ENCODE measurements at regions not wholly inside any gene's neighbourhood (a gene's known extent, or its start where the extent isn't known, plus 50 kb on each side); places are given as distances from the start of the nearest gene placed in this dataset.

DNA sequence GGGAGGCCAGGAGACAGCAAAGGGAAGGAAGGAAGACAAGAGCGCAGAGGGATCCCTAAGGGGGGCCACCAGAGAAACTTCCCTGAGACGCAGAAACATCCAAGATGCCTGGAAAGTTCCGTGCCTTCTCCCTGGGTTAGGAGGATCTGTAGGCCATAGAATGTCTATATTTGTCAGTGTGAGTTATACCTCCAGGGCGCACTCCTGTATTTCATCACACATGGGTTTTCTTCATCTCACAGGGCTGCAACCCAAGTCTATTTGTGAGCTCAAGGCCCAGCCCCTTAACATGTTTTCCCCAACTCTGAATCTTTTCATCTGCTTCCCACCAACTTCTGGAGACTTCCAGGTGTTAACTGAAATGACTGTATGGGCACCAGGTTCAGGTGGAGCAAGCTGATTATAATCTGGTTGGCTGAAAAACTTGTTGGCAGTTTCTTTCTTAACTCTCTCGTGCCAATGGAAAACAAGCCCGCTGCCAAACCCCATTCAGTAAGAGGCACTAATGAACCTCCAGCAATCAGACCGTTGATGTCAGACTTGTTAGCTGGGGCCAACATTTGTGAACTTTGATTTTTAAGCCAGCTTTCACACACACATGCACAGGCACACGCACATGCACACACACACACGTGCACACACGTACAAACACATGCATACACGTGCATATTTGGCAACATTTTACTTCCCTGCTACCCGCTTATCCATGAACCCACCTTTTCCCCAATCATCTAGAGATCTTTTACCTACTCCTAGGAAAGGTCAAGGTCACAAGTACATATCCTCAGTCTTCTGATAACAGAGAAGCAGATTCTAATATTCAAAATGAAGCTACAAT lies 247.5 kb upstream of the GMDS start:
- peaks cover 9% of the 10 kb centered on the region for H3K4me1 ChIP-seq (ENCODE audit: insufficient read depth, insufficient read length)
- no peak overlapping the region for H3K9ac ChIP-seq (ENCODE audit: insufficient read length, low read depth)
- H3K27me3 ChIP-seq (ENCODE audit: insufficient read depth, insufficient read length), result no peaks in the 10 kb centered on the region
- no peaks in the 10 kb centered on the region for H3K36me3 ChIP-seq (ENCODE audit: insufficient read depth, insufficient read length, low read length)
- TF ChIP-seq ZNF274 (IDR thresholded peaks at IDR 0.05; ENCODE audit: low read depth, low read length), result no peak
- TF ChIP-seq SUZ12 (IDR thresholded peaks at IDR 0.05; ENCODE audit: extremely low read depth, insufficient read depth, insufficient read length), result no peak
- no peak for TF ChIP-seq YY1 (IDR thresholded peaks at IDR 0.05; ENCODE audit: insufficient read depth, insufficient read length)
- H3K4me3 ChIP-seq (ENCODE audit: insufficient read length, low read depth), result no peak overlapping the region
- DNase-seq (ENCODE audit: low read depth, low spot score), result no peak
- no peaks in the 10 kb centered on the region for H3K9me3 ChIP-seq (ENCODE audit: insufficient read depth, low read length)

DNA sequence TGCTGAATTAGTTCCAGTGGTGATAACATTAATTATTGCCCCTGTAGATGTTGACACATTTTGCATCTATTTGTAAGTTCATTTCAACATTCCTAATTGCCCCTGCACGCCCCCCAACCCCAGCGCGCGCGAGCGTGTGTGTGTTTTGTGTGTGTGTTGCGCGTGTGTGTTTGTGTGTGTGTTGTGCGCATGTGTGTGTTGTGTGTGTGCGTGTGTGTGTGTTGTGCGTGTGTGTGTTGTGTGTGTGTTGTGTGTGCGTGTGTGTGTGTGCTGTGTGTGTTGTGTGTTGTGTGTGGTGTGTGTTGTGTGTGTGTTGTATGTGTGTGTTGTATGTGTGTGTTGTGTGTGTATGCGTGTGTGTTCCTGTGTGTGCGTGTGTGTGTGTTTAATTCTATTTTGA lies 245.7 kb upstream of the GMDS start:
- H3K27me3 ChIP-seq (ENCODE audit: insufficient read depth, insufficient read length), result no peaks in the 10 kb centered on the region
- H3K9me3 ChIP-seq (ENCODE audit: insufficient read depth, low read length), result no peaks in the 10 kb centered on the region
- no peak overlapping the region for H3K9ac ChIP-seq (ENCODE audit: insufficient read length, low read depth)
- no peak for TF ChIP-seq YY1 (IDR thresholded peaks at IDR 0.05; ENCODE audit: insufficient read depth, insufficient read length)
- TF ChIP-seq SUZ12 (IDR thresholded peaks at IDR 0.05; ENCODE audit: extremely low read depth, insufficient read depth, insufficient read length), result no peak
- TF ChIP-seq ZNF274 (IDR thresholded peaks at IDR 0.05; ENCODE audit: low read depth, low read length), result no peak
- H3K4me1 ChIP-seq (ENCODE audit: insufficient read depth, insufficient read length), result peaks cover 9% of the 10 kb centered on the region
- no peaks in the 10 kb centered on the region for H3K36me3 ChIP-seq (ENCODE audit: insufficient read depth, insufficient read length, low read length)
- H3K4me3 ChIP-seq (ENCODE audit: insufficient read length, low read depth), result no peak overlapping the region
- no peak for DNase-seq (ENCODE audit: low read depth, low spot score)

DNA sequence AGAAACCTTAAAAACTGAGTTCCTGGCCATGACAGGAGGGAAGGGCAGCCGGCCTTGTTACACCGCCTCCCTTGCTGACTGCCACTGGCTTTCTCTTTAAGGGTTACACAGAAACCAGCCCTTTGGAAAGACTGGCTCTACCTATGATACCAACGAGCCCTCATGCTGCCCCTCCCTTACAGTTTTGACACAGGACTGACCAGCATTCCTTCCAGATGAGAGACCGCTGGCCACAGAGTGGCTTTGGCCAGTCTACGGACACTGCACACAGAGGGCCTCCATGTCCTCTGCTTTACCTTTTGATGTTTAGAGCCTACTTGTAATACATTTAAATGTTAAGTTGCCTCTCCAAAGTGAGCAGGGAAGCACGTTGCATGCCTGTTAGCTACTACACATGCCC lies 243.2 kb upstream of the GMDS start:
- H3K4me1 ChIP-seq (ENCODE audit: insufficient read depth, insufficient read length), result peaks cover 9% of the 10 kb centered on the region
- no peak for DNase-seq (ENCODE audit: low read depth, low spot score)
- no peak overlapping the region for H3K9ac ChIP-seq (ENCODE audit: insufficient read length, low read depth)
- TF ChIP-seq YY1 (IDR thresholded peaks at IDR 0.05; ENCODE audit: insufficient read depth, insufficient read length) (no peak), SUZ12 (IDR thresholded peaks at IDR 0.05; ENCODE audit: extremely low read depth, insufficient read depth, insufficient read length) (no peak), ZNF274 (IDR thresholded peaks at IDR 0.05; ENCODE audit: low read depth, low read length) (no peak)
- no peaks in the 10 kb centered on the region for H3K27me3 ChIP-seq (ENCODE audit: insufficient read depth, insufficient read length)
- no peak overlapping the region for H3K4me3 ChIP-seq (ENCODE audit: insufficient read length, low read depth)
- no peaks in the 10 kb centered on the region for H3K36me3 ChIP-seq (ENCODE audit: insufficient read depth, insufficient read length, low read length)
- H3K9me3 ChIP-seq (ENCODE audit: insufficient read depth, low read length), result peaks cover 4% of the 10 kb centered on the region; the same call in 1 of the 2 replicates

DNA sequence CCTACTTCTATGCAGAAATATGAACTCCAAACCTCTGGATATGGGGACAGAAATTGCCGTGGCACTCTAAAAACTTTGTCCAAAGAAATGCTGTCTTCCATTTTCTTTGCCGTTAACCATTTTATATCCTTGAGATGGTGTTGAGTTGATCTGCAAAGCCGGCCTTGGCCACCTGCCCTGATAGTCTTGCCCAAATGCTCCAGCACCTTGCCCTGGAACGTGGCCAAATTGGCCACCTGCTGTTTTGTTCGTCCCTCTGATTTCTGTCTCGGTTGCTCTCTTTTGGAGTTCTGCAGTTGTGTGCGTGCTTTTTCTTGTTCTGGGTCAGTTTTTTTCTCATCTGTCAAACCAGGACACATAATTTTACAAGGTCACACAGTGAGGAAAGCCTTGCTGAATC lies 239.7 kb upstream of the GMDS start:
- Histone ChIP-seq H3K4me1 (ENCODE audit: insufficient read depth, insufficient read length) (peaks cover 3% of the 10 kb centered on the region), H3K36me3 (ENCODE audit: insufficient read depth, insufficient read length, low read length) (no peaks in the 10 kb centered on the region), H3K9ac (ENCODE audit: insufficient read length, low read depth) (no peak overlapping the region), H3K27me3 (ENCODE audit: insufficient read depth, insufficient read length) (no peaks in the 10 kb centered on the region), H3K9me3 (ENCODE audit: insufficient read depth, low read length) (peaks cover 26% of the 10 kb centered on the region), H3K4me3 (ENCODE audit: insufficient read length, low read depth) (no peak overlapping the region)
- no peak for DNase-seq (ENCODE audit: low read depth, low spot score)
- TF ChIP-seq SUZ12 (IDR thresholded peaks at IDR 0.05; ENCODE audit: extremely low read depth, insufficient read depth, insufficient read length) (no peak), YY1 (IDR thresholded peaks at IDR 0.05; ENCODE audit: insufficient read depth, insufficient read length) (no peak), ZNF274 (IDR thresholded peaks at IDR 0.05; ENCODE audit: low read depth, low read length) (no peak)

DNA sequence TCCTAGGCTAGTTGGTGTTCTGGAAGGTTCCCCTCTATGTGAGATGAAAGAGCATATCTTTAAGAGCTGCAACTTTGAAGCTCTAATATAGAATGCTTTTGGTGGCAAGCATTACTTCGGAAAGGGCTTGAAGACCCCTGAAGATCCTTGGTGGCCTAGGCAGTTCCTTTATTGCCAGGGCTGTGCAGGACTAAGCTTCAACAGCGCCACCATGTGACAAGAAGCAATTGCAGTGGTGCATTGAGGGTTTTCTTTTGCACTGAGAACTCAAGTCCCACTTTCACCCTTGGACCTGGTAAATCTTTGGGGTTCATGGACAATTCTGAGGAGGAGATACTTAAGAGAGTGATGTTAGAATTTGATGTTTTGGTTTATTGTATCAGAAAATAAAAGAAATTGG lies 237.4 kb upstream of the GMDS start:
- no peaks in the 10 kb centered on the region for H3K36me3 ChIP-seq (ENCODE audit: insufficient read depth, insufficient read length, low read length)

DNA sequence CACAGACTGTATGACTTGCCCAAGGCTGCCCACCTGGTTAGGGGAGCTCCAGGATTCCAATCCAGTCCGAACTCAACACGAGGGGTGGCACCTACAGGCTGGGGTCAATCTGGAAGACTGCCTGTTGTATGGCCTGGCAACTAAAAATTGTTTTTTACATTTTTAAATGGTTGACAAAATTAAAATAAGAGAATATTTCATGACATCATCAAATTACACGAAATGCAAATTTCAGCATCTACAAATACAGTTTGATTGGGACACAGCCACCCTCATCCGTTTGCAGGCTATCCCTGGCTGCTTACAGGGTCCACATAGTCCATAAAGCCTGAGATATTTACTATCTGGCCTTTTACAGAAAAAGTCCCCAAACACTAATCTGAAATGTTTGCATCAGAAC lies 235.9 kb upstream of the GMDS start:
- no peak for DNase-seq (ENCODE audit: low read depth, low spot score)

More for the DNA sequence above, 237.4 kb upstream of the GMDS start:
- TF ChIP-seq YY1 (IDR thresholded peaks at IDR 0.05; ENCODE audit: insufficient read depth, insufficient read length) (no peak), ZNF274 (IDR thresholded peaks at IDR 0.05; ENCODE audit: low read depth, low read length) (no peak), SUZ12 (IDR thresholded peaks at IDR 0.05; ENCODE audit: extremely low read depth, insufficient read depth, insufficient read length) (no peak)
- Histone ChIP-seq H3K4me3 (ENCODE audit: insufficient read length, low read depth) (no peak overlapping the region), H3K9ac (ENCODE audit: insufficient read length, low read depth) (no peak overlapping the region), H3K27me3 (ENCODE audit: insufficient read depth, insufficient read length) (no peaks in the 10 kb centered on the region), H3K4me1 (ENCODE audit: insufficient read depth, insufficient read length) (no peaks in the 10 kb centered on the region), H3K9me3 (ENCODE audit: insufficient read depth, low read length) (peaks cover 26% of the 10 kb centered on the region)
- DNase-seq (ENCODE audit: low read depth, low spot score), result no peak

DNA sequence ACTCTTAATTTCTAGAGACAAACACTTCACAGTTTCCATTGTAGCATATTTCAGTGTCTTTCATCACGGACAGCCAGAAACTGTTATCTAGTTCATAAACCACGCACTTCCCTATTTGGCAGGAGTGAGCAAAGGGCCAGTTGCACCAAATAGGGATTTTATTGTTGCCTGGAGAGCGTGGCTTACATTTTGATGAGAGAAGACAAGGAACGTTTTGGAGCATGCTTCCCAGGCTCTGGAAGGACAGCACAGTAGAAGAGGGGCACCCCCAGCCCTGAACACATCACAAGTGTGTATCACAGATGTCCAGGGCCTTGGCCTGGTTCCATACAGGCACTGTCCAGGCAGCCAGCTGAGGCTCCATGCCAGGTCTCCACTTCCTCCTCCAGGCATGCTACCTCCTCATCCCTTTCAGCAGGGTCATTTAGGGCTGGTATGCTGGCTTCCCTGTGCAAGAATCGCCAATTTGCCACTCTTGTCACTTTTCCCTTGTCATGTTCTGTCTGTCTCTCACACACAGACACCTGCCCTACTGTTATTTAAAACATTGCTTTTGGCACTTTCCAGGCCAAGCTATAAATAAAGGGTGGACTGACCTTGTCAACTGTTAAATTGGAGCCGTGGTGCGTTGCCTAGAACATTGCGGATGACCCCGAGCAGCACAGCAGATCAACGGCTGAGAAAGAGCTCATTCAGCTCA lies 235.0 kb upstream of the GMDS start:
- no peak for DNase-seq (ENCODE audit: low read depth, low spot score)
- Histone ChIP-seq H3K27me3 (ENCODE audit: insufficient read depth, insufficient read length) (no peaks in the 10 kb centered on the region), H3K9ac (ENCODE audit: insufficient read length, low read depth) (no peak overlapping the region), H3K9me3 (ENCODE audit: insufficient read depth, low read length) (peaks cover 26% of the 10 kb centered on the region), H3K4me3 (ENCODE audit: insufficient read length, low read depth) (no peak overlapping the region), H3K36me3 (ENCODE audit: insufficient read depth, insufficient read length, low read length) (no peaks in the 10 kb centered on the region), H3K4me1 (ENCODE audit: insufficient read depth, insufficient read length) (no peaks in the 10 kb centered on the region)
- no peak for TF ChIP-seq ZNF274 (IDR thresholded peaks at IDR 0.05; ENCODE audit: low read depth, low read length)
- no peak for TF ChIP-seq YY1 (IDR thresholded peaks at IDR 0.05; ENCODE audit: insufficient read depth, insufficient read length)
- no peak for TF ChIP-seq SUZ12 (IDR thresholded peaks at IDR 0.05; ENCODE audit: extremely low read depth, insufficient read depth, insufficient read length)

More for the DNA sequence above, 235.9 kb upstream of the GMDS start:
- H3K27me3 ChIP-seq (ENCODE audit: insufficient read depth, insufficient read length), result no peaks in the 10 kb centered on the region
- H3K4me1 ChIP-seq (ENCODE audit: insufficient read depth, insufficient read length), result no peaks in the 10 kb centered on the region
- H3K9ac ChIP-seq (ENCODE audit: insufficient read length, low read depth), result no peak overlapping the region
- TF ChIP-seq SUZ12 (IDR thresholded peaks at IDR 0.05; ENCODE audit: extremely low read depth, insufficient read depth, insufficient read length), result no peak
- TF ChIP-seq YY1 (IDR thresholded peaks at IDR 0.05; ENCODE audit: insufficient read depth, insufficient read length), result no peak
- TF ChIP-seq ZNF274 (IDR thresholded peaks at IDR 0.05; ENCODE audit: low read depth, low read length), result no peak
- H3K9me3 ChIP-seq (ENCODE audit: insufficient read depth, low read length), result peaks cover 26% of the 10 kb centered on the region
- H3K4me3 ChIP-seq (ENCODE audit: insufficient read length, low read depth), result no peak overlapping the region
- H3K36me3 ChIP-seq (ENCODE audit: insufficient read depth, insufficient read length, low read length), result no peaks in the 10 kb centered on the region

Data from NT2/D1 (cell line).